PFSK-1 (cell line): ENCODE measurements at regions not wholly inside any gene's neighbourhood (a gene's known extent, or its start where the extent isn't known, plus 50 kb on each side); places are given as distances from the start of the nearest gene placed in this dataset.

ENCODE experiments used
- FOXP2 ChIP-seq: optimal IDR thresholded peaks from 2 replicates; pipeline ENCODE3; 2011; ENCODE audit warnings: borderline replicate concordance, control low read depth, inconsistent platforms; ENCODE audit not compliant: insufficient read depth; ENCODE audit errors: extremely low read length, extremely low read depth
- POLR2AphosphoS5 ChIP-seq: IDR thresholded peaks from 2 replicates; pipeline ENCODE4 v1.6.1; 2012; ENCODE audit warnings: low read depth, mild to moderate bottlenecking, control low read depth, low read length, moderate library complexity
- REST ChIP-seq, 2 experiments: IDR thresholded peaks; 2 replicates each; pipeline versions ENCODE4 v1.6.1 to v1.8.0; 2011 to 2012; ENCODE audit warnings: low read depth in 2 of 2, low read length in 2 of 2, control low read depth in 1 of 2, inconsistent platforms in 1 of 2, mild to moderate bottlenecking in 1 of 2, moderate library complexity in 1 of 2; ENCODE audit not compliant: insufficient read depth in 1 of 2
- SIN3A ChIP-seq: IDR thresholded peaks from 2 replicates; pipeline ENCODE4 v1.6.1; 2012; ENCODE audit warnings: mild to moderate bottlenecking, low read length, moderate library complexity, borderline replicate concordance; ENCODE audit not compliant: insufficient read depth
- TAF1 ChIP-seq: IDR thresholded peaks from 2 replicates; pipeline ENCODE4 v1.6.1; 2012; ENCODE audit warnings: low read length, control low read depth, borderline replicate concordance; ENCODE audit not compliant: insufficient read depth

DNA sequence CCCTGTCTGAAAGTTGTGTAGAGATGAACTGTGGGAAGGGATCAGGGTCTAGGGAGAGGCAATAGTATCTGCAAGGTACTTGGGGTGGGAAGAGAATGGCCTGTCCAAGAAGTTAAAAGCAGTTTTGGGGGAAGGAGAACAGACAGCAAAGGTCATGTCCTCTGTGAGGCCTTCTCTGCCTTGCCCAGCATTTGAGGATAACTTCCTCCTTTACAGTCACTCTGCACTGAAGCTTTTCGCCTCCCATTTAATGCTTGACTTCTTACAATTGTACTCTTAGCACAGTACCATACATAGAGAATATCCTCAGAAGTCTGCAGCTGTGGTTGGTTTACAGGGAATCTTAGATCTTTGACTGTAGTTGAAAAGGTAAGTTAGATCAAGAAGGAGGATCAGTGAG is 121.8 kb upstream of the AP1S2 start:
- no peak for TF ChIP-seq FOXP2
- TF ChIP-seq SIN3A, result no peak
- TF ChIP-seq REST (IDR thresholded peaks at IDR 0.05; ENCODE audit: insufficient read depth in 1 of 2, low read depth in 2 of 2, low read length in 2 of 2), result no peak
- no peak for TF ChIP-seq POLR2AphosphoS5
- TF ChIP-seq TAF1, result no peak

DNA sequence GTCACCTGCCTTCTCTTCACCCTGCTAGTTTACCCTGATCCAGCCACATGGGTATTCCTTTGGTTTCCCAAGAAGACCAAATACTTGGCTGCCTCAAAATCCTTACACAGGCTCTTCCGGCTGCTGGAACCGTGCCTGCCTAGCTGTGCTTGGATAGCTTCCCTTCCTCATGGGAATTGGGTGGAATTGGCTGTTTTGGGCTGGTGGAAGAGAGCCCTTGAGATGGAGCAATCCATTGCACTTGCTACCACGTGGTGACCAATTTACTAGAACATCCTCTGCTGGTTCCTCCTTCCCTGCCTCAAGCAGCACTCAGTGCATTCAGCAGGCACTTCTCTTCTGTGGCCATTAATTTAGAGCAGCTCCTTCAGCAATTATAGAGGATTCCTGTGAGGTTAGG is 119.3 kb upstream of the AP1S2 start:
- TF ChIP-seq SIN3A, result no peak
- TF ChIP-seq FOXP2, result no peak
- TF ChIP-seq REST (IDR thresholded peaks at IDR 0.05; ENCODE audit: insufficient read depth in 1 of 2, low read depth in 2 of 2, low read length in 2 of 2), result no peak
- TF ChIP-seq TAF1, result no peak
- TF ChIP-seq POLR2AphosphoS5, result no peak

GRCh38 chrX:15973299-15973698 is 118.7 kb upstream of the AP1S2 start:
- TF ChIP-seq FOXP2 (no peak), REST (IDR thresholded peaks at IDR 0.05; ENCODE audit: insufficient read depth in 1 of 2, low read depth in 2 of 2, low read length in 2 of 2) (no peak), TAF1 (no peak), SIN3A (no peak), POLR2AphosphoS5 (no peak)

DNA sequence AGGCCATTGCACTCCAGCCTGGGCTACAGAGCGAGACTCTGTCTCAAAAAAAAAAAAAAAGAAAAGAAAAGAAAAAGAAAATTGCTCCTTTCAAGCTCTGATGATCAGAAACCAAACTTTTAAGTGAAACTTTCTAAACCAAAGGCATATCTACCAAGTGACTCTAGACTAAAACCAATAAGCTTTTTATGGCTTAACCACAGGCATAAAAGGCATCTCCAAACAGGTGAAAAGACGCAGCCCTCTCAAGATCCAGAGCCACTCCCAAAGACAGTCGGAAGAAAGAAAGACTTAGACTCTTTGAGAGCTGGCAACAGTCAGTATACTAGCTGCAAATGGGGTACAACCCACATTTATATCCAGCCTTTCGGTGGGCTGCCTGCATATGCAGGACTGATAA is 117.1 kb upstream of the AP1S2 start:
- TF ChIP-seq POLR2AphosphoS5 (no peak), SIN3A (no peak), FOXP2 (no peak), TAF1 (no peak), REST (IDR thresholded peaks at IDR 0.05; ENCODE audit: insufficient read depth in 1 of 2, low read depth in 2 of 2, low read length in 2 of 2) (no peak)

DNA sequence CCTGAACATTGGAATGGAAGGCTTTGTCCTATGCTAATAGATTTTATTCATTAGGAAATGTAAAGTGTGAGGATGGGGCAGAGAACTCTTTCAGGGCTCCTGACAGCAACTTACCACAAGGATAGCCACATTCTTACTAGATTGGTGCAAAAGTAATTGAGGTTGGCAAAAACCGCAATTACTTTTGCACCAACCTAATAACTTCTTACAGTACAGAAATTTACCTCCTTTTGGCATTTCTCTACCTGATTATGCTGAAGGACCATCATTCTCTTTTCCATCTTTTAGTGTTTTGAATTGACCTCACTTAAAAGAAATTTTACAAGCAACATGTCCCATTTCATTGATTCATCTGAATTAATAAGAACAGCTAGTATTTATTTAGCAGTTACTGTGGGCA is 109.2 kb upstream of the AP1S2 start:
- no peak for TF ChIP-seq REST (IDR thresholded peaks at IDR 0.05; ENCODE audit: insufficient read depth in 1 of 2, low read depth in 2 of 2, low read length in 2 of 2)
- TF ChIP-seq SIN3A, result no peak
